GM13977 (cell line): ENCODE measurements at regions not wholly inside any gene's neighbourhood (a gene's known extent, or its start where the extent isn't known, plus 50 kb on each side); places are given as distances from the start of the nearest gene placed in this dataset.

Experiments
- DNase-seq: peaks from one replicate; pipeline ENCODE4 v3.0.0; 2012; ENCODE audit warnings: low spot score
- CTCF ChIP-seq: IDR thresholded peaks from 2 replicates; pipeline ENCODE4 v1.5.1; 2012; ENCODE audit warnings: mild to moderate bottlenecking, control low read depth; ENCODE audit not compliant: insufficient read depth; ENCODE audit errors: extremely low read depth, missing control alignments
- in situ Hi-C: fragments of 300-500 bp; cut with MboI; formaldehyde crosslinking; loops from one replicate; pipeline ENCODE4 v1.12.0; 2022; ENCODE audit warnings: low sequenced_read_pairs, low pct_unique_long_range_greater_than_20kb, mixed read lengths, inconsistent platforms; ENCODE audit not compliant: unreplicated experiment

- in situ Hi-C loops, result no loop called here
- DNase-seq, result no peak
- TF ChIP-seq CTCF, result no peak
These were observed 158.7 kb upstream of the CCDC150 start for GRCh38 chr2:196480653-196481323.

- no peak for TF ChIP-seq CTCF
- no peak for DNase-seq
- in situ Hi-C loops, result no loop called here
These were observed 158.2 kb upstream of the CCDC150 start for GRCh38 chr2:196481324-196481697.

DNA sequence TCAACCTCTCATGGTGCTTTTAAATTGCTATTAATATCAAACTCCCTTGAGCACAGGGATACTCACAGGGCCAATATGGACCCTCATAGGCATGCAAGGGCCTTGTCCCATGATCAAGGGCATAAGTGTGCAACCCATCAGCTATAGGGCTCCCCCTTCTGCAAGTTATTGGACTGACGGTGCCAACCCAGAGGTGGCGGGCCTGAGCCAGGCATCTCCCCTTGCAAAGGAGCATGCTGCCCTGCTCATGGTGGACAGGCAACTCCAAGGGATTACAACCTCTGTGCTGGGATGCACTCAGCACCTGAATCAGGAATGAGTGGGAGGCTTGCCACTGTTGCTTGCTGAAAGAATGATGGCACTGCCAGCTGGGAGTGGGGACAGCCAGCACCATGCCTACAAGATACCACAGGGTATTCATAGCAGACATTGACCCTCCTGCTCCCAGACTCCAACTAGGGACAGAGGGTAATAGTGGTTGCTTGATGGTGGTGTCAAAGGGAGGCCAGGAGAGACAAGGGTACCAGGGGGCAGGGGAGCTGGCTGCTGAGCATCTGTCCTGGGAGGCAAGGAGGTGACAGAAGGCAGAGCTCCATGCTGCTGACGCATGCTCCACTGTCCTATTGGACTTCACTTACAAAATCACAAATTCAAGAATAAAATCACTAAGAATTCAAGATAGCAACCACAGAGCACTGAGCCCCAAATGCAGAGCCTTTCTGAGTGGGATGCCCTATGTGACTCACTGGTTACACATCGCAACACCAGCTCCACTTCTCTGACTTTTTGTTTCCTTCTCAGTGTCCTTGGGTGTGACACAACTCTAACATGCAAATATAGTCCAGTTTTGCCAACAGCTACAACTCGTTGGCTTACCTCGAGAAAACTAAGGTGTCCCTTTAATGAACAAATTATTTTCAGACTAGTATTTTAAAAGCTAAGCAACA, 157.1 kb upstream of the CCDC150 start:
- TF ChIP-seq CTCF, result peak; percentile 8
- in situ Hi-C loops, result no loop called here
- no peak for DNase-seq

GRCh38 chr2:196486146-196486545, 153.4 kb upstream of the CCDC150 start:
- in situ Hi-C loops, result no loop called here
- no peak for TF ChIP-seq CTCF
- no peak for DNase-seq

DNA sequence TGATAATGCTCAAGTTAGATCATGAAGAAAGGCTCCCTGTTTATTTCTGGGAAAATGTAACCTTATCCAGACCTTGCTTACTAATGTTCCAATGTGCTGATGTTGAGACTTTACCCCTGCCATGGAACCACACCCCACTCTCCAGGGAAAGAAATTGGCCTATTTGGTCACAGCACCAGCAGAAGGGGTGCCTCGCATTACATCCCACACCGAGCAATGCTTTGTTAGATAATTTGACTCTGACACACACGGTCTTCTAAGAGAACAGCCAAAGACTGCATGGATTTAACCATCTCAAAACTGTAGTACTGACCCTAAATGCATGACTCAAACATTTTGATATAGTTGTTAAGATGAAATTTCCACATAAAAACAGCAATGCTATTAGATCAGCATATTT, 152.1 kb upstream of the CCDC150 start:
- TF ChIP-seq CTCF, result no peak
- DNase-seq, result no peak
- in situ Hi-C loops, result no loop called here

GRCh38 chr2:196489371-196489770, 150.1 kb upstream of the CCDC150 start:
- DNase-seq, result no peak
- in situ Hi-C loops, result no loop called here
- TF ChIP-seq CTCF, result no peak
